ENCODE measurements at regions not wholly inside any gene's neighbourhood (a gene's known extent, or its start where the extent isn't known, plus 50 kb on each side); places are given as distances from the start of the nearest gene placed in this dataset.
"Not testable (repeated sequence)": the region's sequence is repeated elsewhere in the genome, so short reads cannot be mapped to it uniquely, and the experiment has no call there.

DNA sequence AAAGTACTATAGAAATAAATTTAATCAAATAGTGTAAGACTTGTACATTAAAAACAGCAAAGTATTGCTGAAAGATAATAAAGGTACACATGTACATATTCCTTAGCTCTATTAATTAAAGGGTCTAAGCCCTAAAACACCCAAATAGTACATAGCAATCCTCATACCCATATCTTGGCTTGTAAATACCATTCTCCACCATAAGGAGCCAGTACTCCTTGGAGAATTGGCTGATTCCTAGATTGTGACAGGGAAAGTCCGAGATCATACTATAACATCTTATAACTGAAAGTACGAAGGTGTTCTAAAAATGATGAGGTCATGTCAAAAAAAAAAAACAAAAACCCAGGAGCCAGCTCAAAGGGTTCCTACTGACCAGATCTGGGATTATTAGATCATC, 614.6 kb downstream of the SUCLG1 start:
- H3K4me1 ChIP-seq (ENCODE audit: control insufficient read depth in 1 of 2, insufficient read depth in 2 of 2, low read length in 2 of 2): no peaks in the 10 kb centered on the region
- H3K27ac ChIP-seq (ENCODE audit: low read depth, low read length): no peak overlapping the region
- no peaks in the 10 kb centered on the region for H3K36me3 ChIP-seq (ENCODE audit: control insufficient read depth in 1 of 2, insufficient read depth in 2 of 2, low read length in 2 of 2)
- H3K9ac ChIP-seq (ENCODE audit: low read depth in 1 of 2, low read length in 2 of 2): no peak overlapping the region
- H3K9me3 ChIP-seq (ENCODE audit: control insufficient read depth in 1 of 2, low read length in 2 of 2): no peaks in the 10 kb centered on the region
- no peak overlapping the region for H3K4me3 ChIP-seq (ENCODE audit: low read depth in 1 of 2, low read length in 2 of 2)
- no peaks in the 10 kb centered on the region for H3K27me3 ChIP-seq (ENCODE audit: control insufficient read depth in 1 of 2, insufficient read depth in 2 of 2, low read length in 2 of 2)

DNA sequence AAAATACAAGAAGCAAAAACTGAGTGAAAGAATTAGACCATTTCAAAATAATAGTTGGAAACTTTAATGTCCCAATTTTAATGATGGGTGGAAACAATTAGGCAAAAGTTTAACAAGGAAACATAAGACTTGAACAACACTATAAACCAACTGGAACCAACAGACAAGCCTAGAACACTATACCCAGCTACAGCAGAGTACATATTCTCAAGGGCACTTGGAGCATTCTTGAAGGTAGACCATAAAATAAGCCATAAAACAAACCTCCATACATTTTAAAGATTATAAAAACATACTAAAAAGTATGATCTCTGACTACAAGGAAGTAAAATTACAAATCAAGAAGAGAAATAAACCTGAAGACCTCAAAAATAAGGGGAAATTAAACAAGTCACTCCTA, 616.7 kb downstream of the SUCLG1 start:
- H3K9me3 ChIP-seq (ENCODE audit: control insufficient read depth in 1 of 2, low read length in 2 of 2): no peaks in the 10 kb centered on the region
- H3K9ac ChIP-seq (ENCODE audit: low read depth in 1 of 2, low read length in 2 of 2): no peak overlapping the region
- H3K27ac ChIP-seq (ENCODE audit: low read depth, low read length): no peak overlapping the region
- H3K27me3 ChIP-seq (ENCODE audit: control insufficient read depth in 1 of 2, insufficient read depth in 2 of 2, low read length in 2 of 2): no peaks in the 10 kb centered on the region
- no peaks in the 10 kb centered on the region for H3K4me1 ChIP-seq (ENCODE audit: control insufficient read depth in 1 of 2, insufficient read depth in 2 of 2, low read length in 2 of 2)
- no peaks in the 10 kb centered on the region for H3K36me3 ChIP-seq (ENCODE audit: control insufficient read depth in 1 of 2, insufficient read depth in 2 of 2, low read length in 2 of 2)
- H3K4me3 ChIP-seq (ENCODE audit: low read depth in 1 of 2, low read length in 2 of 2): no peak overlapping the region

DNA sequence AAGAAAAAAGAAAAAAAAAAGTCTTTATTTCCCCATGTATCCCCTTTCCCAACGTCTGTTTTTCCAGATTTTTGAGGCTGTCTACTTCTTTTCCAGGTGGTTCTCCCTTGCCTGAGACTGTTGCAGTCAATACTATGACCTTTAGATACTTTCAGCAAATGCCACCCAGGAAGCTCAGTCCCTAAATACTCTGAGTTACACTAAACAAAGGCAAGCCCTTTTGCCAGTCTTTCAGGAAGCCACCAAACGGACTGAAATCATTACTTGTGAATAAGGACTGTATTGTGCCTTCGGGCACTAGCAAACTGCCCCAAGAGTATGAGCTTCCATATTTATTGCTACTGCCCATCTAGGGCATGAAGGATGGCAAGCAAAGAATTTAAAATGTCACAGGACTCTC, 621.3 kb downstream of the SUCLG1 start:
- no peak overlapping the region for H3K4me3 ChIP-seq (ENCODE audit: low read depth in 1 of 2, low read length in 2 of 2)
- H3K36me3 ChIP-seq (ENCODE audit: control insufficient read depth in 1 of 2, insufficient read depth in 2 of 2, low read length in 2 of 2): no peaks in the 10 kb centered on the region
- H3K27me3 ChIP-seq (ENCODE audit: control insufficient read depth in 1 of 2, insufficient read depth in 2 of 2, low read length in 2 of 2): no peaks in the 10 kb centered on the region
- no peaks in the 10 kb centered on the region for H3K4me1 ChIP-seq (ENCODE audit: control insufficient read depth in 1 of 2, insufficient read depth in 2 of 2, low read length in 2 of 2)
- no peak overlapping the region for H3K27ac ChIP-seq (ENCODE audit: low read depth, low read length)
- H3K9me3 ChIP-seq (ENCODE audit: control insufficient read depth in 1 of 2, low read length in 2 of 2): no peaks in the 10 kb centered on the region
- H3K9ac ChIP-seq (ENCODE audit: low read depth in 1 of 2, low read length in 2 of 2): no peak overlapping the region

DNA sequence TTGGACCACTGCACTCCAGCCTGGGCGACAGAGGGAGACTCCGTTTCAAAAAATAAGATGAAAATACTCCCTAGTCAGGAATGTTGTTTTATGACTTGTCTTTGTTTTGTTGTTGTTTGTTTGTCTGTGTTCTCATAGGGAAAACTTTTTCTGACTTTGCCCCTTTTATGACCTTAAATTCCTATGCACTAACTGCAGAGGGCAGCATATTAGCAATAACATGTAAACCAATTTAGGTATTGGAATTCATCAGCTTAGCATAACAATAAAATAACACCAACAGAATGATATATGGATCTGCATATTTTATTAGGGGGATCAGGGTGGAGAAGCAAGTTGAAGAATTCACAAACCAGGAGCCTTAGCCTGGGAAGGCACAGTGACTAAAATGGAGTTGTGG, 631.5 kb downstream of the SUCLG1 start:
- Histone ChIP-seq H3K4me3 (ENCODE audit: low read depth in 1 of 2, low read length in 2 of 2) (no peak overlapping the region), H3K9ac (ENCODE audit: low read depth in 1 of 2, low read length in 2 of 2) (no peak overlapping the region), H3K9me3 (ENCODE audit: control insufficient read depth in 1 of 2, low read length in 2 of 2) (no peaks in the 10 kb centered on the region), H3K4me1 (ENCODE audit: control insufficient read depth in 1 of 2, insufficient read depth in 2 of 2, low read length in 2 of 2) (no peaks in the 10 kb centered on the region), H3K36me3 (ENCODE audit: control insufficient read depth in 1 of 2, insufficient read depth in 2 of 2, low read length in 2 of 2) (no peaks in the 10 kb centered on the region), H3K27ac (ENCODE audit: low read depth, low read length) (no peak overlapping the region), H3K27me3 (ENCODE audit: control insufficient read depth in 1 of 2, insufficient read depth in 2 of 2, low read length in 2 of 2) (no peaks in the 10 kb centered on the region)

GRCh38 chr2:83826577-83826976, 632.5 kb downstream of the SUCLG1 start:
- H3K9me3 ChIP-seq (ENCODE audit: control insufficient read depth in 1 of 2, low read length in 2 of 2): no peaks in the 10 kb centered on the region
- H3K27ac ChIP-seq (ENCODE audit: low read depth, low read length): no peak overlapping the region
- H3K36me3 ChIP-seq (ENCODE audit: control insufficient read depth in 1 of 2, insufficient read depth in 2 of 2, low read length in 2 of 2): no peaks in the 10 kb centered on the region
- H3K27me3 ChIP-seq (ENCODE audit: control insufficient read depth in 1 of 2, insufficient read depth in 2 of 2, low read length in 2 of 2): no peaks in the 10 kb centered on the region
- no peaks in the 10 kb centered on the region for H3K4me1 ChIP-seq (ENCODE audit: control insufficient read depth in 1 of 2, insufficient read depth in 2 of 2, low read length in 2 of 2)
- H3K9ac ChIP-seq (ENCODE audit: low read depth in 1 of 2, low read length in 2 of 2): no peak overlapping the region
- H3K4me3 ChIP-seq (ENCODE audit: low read depth in 1 of 2, low read length in 2 of 2): no peak overlapping the region

- H3K9ac ChIP-seq (ENCODE audit: low read depth in 1 of 2, low read length in 2 of 2): no peak overlapping the region
- no peaks in the 10 kb centered on the region for H3K36me3 ChIP-seq (ENCODE audit: control insufficient read depth in 1 of 2, insufficient read depth in 2 of 2, low read length in 2 of 2)
- H3K4me1 ChIP-seq (ENCODE audit: control insufficient read depth in 1 of 2, insufficient read depth in 2 of 2, low read length in 2 of 2): no peaks in the 10 kb centered on the region
- no peak overlapping the region for H3K4me3 ChIP-seq (ENCODE audit: low read depth in 1 of 2, low read length in 2 of 2)
- no peaks in the 10 kb centered on the region for H3K27me3 ChIP-seq (ENCODE audit: control insufficient read depth in 1 of 2, insufficient read depth in 2 of 2, low read length in 2 of 2)
- no peaks in the 10 kb centered on the region for H3K9me3 ChIP-seq (ENCODE audit: control insufficient read depth in 1 of 2, low read length in 2 of 2)
- H3K27ac ChIP-seq (ENCODE audit: low read depth, low read length): no peak overlapping the region
These were observed 635.9 kb downstream of the SUCLG1 start for GRCh38 chr2:83823229-83823628.

DNA sequence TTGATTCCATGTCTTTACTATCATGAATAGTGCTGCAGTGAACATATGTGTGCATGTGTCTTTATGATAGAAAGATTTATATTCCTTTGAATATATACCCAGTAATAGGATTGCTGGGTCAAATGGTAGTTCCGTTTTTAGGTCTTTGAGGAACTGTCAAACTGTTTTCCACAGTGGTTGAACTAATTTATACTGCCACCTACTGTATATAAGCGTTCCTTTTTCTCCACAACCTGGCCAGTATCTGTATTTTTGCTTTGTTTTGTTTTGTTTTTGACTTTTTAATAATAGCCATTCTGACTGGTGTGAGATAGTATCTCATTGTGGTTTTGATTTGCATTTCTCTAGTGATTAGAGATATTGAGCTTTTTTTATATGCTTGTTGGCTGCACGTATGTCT, 641.6 kb downstream of the SUCLG1 start:
- no peak overlapping the region for H3K9ac ChIP-seq (ENCODE audit: low read depth in 1 of 2, low read length in 2 of 2)

GRCh38 chr2:83808878-83809277, 650.2 kb downstream of the SUCLG1 start:
- no peak overlapping the region for H3K9ac ChIP-seq (ENCODE audit: low read depth in 1 of 2, low read length in 2 of 2)
- H3K4me3 ChIP-seq (ENCODE audit: low read depth in 1 of 2, low read length in 2 of 2): no peak overlapping the region

More for the DNA sequence above, 641.6 kb downstream of the SUCLG1 start:
- no peaks in the 10 kb centered on the region for H3K27me3 ChIP-seq (ENCODE audit: control insufficient read depth in 1 of 2, insufficient read depth in 2 of 2, low read length in 2 of 2)
- H3K9me3 ChIP-seq (ENCODE audit: control insufficient read depth in 1 of 2, low read length in 2 of 2): no peaks in the 10 kb centered on the region
- H3K4me3 ChIP-seq (ENCODE audit: low read depth in 1 of 2, low read length in 2 of 2): no peak overlapping the region
- no peaks in the 10 kb centered on the region for H3K36me3 ChIP-seq (ENCODE audit: control insufficient read depth in 1 of 2, insufficient read depth in 2 of 2, low read length in 2 of 2)
- H3K27ac ChIP-seq (ENCODE audit: low read depth, low read length): no peak overlapping the region
- H3K4me1 ChIP-seq (ENCODE audit: control insufficient read depth in 1 of 2, insufficient read depth in 2 of 2, low read length in 2 of 2): no peaks in the 10 kb centered on the region

GRCh38 chr2:83802604-83803003, 656.5 kb downstream of the SUCLG1 start:
- Histone ChIP-seq H3K36me3 (ENCODE audit: control insufficient read depth in 1 of 2, insufficient read depth in 2 of 2, low read length in 2 of 2) (no peaks in the 10 kb centered on the region), H3K9me3 (ENCODE audit: control insufficient read depth in 1 of 2, low read length in 2 of 2) (peaks cover 0 to 2% of the 10 kb centered on the region in 2 donors), H3K4me3 (ENCODE audit: low read depth in 1 of 2, low read length in 2 of 2) (no peak overlapping the region), H3K27me3 (ENCODE audit: control insufficient read depth in 1 of 2, insufficient read depth in 2 of 2, low read length in 2 of 2) (no peaks in the 10 kb centered on the region), H3K4me1 (ENCODE audit: control insufficient read depth in 1 of 2, insufficient read depth in 2 of 2, low read length in 2 of 2) (no peaks in the 10 kb centered on the region), H3K9ac (ENCODE audit: low read depth in 1 of 2, low read length in 2 of 2) (no peak overlapping the region), H3K27ac (ENCODE audit: low read depth, low read length) (no peak overlapping the region)

More at GRCh38 chr2:83808878-83809277, 650.2 kb downstream of the SUCLG1 start:
- Histone ChIP-seq H3K27me3 (ENCODE audit: control insufficient read depth in 1 of 2, insufficient read depth in 2 of 2, low read length in 2 of 2) (no peaks in the 10 kb centered on the region), H3K4me1 (ENCODE audit: control insufficient read depth in 1 of 2, insufficient read depth in 2 of 2, low read length in 2 of 2) (no peaks in the 10 kb centered on the region), H3K36me3 (ENCODE audit: control insufficient read depth in 1 of 2, insufficient read depth in 2 of 2, low read length in 2 of 2) (no peaks in the 10 kb centered on the region), H3K9me3 (ENCODE audit: control insufficient read depth in 1 of 2, low read length in 2 of 2) (peaks cover 0 to 2% of the 10 kb centered on the region in 2 donors), H3K27ac (ENCODE audit: low read depth, low read length) (no peak overlapping the region)

- H3K27ac ChIP-seq (ENCODE audit: low read depth, low read length): no peak overlapping the region
- no peak overlapping the region for H3K9ac ChIP-seq (ENCODE audit: low read depth in 1 of 2, low read length in 2 of 2)
These were observed 663.3 kb downstream of the SUCLG1 start for GRCh38 chr2:83795777-83796176.

DNA sequence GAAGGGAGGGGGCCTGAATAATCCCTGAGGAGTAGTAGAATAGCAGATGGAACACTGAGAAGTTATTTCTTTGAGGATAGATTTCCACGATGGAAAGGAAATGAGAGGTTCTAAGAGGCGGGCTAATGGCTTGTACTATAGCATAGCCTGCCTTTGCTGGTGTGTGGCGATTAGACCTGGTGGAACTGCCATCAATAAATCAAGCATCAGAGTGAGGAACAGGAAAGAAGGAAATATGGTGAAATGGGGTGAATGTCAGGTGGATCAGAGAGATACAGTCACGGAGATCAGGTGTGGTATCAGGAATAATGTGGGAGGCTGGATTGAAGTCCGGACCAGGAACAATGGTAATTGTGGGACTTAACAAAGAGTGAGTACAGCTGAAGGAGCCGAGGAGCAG, 668.6 kb downstream of the SUCLG1 start:
- not testable (repeated sequence) for H3K4me1 ChIP-seq (ENCODE audit: control insufficient read depth in 1 of 2, insufficient read depth in 2 of 2, low read length in 2 of 2); H3K27ac ChIP-seq (ENCODE audit: low read depth, low read length); H3K36me3 ChIP-seq (ENCODE audit: control insufficient read depth in 1 of 2, insufficient read depth in 2 of 2, low read length in 2 of 2); H3K9ac ChIP-seq (ENCODE audit: low read depth in 1 of 2, low read length in 2 of 2); H3K4me3 ChIP-seq (ENCODE audit: low read depth in 1 of 2, low read length in 2 of 2); H3K9me3 ChIP-seq (ENCODE audit: control insufficient read depth in 1 of 2, low read length in 2 of 2); H3K27me3 ChIP-seq (ENCODE audit: control insufficient read depth in 1 of 2, insufficient read depth in 2 of 2, low read length in 2 of 2)

More at GRCh38 chr2:83795777-83796176, 663.3 kb downstream of the SUCLG1 start:
- Histone ChIP-seq H3K36me3 (ENCODE audit: control insufficient read depth in 1 of 2, insufficient read depth in 2 of 2, low read length in 2 of 2) (no peaks in the 10 kb centered on the region), H3K27me3 (ENCODE audit: control insufficient read depth in 1 of 2, insufficient read depth in 2 of 2, low read length in 2 of 2) (no peaks in the 10 kb centered on the region), H3K4me1 (ENCODE audit: control insufficient read depth in 1 of 2, insufficient read depth in 2 of 2, low read length in 2 of 2) (no peaks in the 10 kb centered on the region), H3K9me3 (ENCODE audit: control insufficient read depth in 1 of 2, low read length in 2 of 2) (no peaks in the 10 kb centered on the region), H3K4me3 (ENCODE audit: low read depth in 1 of 2, low read length in 2 of 2) (no peak overlapping the region)

Data from duodenal mucosa (tissue), 2 donors.